ENCODE measurements at regions not wholly inside any gene's neighbourhood (a gene's known extent, or its start where the extent isn't known, plus 50 kb on each side); places are given as distances from the start of the nearest gene placed in this dataset.

GRCh38 chr18:44625386-44625785, 55.3 kb upstream of the SETBP1 start:
- ChIA-PET CTCF (interaction anchor here (0.6 to 1.4 kb wide), 2 partner anchors 46 to 955 kb away, joined by 3 to 5 read pairs; no protein-coding TSS in a partner anchor), POLR2A (no interaction called here)
- Histone ChIP-seq H3K36me3 (ENCODE audit: control insufficient read depth in 2 of 2, insufficient read depth in 1 of 2, low read length in 2 of 2) (no peaks in the 10 kb centered on the region), H3K27ac (ENCODE audit: extremely low read depth, low read depth, low read length) (no peak overlapping the region), H3K9me3 (ENCODE audit: control insufficient read depth, insufficient read depth, low read depth, low read length) (no peaks in the 10 kb centered on the region), H3K4me3 (ENCODE audit: low read depth, low read length) (no peak overlapping the region), H3K4me1 (ENCODE audit: control insufficient read depth, insufficient read depth, low read length) (no peaks in the 10 kb centered on the region)
- TF ChIP-seq ZNF610 (tag by site-specific recombination; IDR thresholded peaks at IDR 0.05; ENCODE audit: borderline replicate concordance) (no peak), ZFP3 (tag by site-specific recombination; IDR thresholded peaks at IDR 0.05; ENCODE audit: low read depth) (no peak)

DNA sequence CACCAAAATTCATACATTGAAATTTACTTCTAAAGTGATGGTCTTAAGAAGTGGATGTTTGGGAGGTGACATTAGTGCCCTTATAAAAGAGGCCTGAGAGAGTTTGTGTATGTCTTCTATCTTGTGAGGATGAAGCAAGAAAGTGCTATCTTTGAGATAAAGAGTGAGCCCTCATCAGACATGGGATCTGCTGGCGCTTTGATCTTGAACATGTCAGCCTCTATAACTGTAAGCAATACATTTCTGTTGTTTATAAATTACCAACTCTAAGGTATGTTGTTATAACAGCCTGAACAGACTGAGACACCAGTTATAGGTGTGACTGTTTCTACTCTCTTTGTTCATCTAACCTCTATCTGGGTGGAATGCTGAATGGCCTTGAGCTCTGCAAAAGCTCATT, 54.5 kb upstream of the SETBP1 start:
- TF ChIP-seq, protein P1, sequence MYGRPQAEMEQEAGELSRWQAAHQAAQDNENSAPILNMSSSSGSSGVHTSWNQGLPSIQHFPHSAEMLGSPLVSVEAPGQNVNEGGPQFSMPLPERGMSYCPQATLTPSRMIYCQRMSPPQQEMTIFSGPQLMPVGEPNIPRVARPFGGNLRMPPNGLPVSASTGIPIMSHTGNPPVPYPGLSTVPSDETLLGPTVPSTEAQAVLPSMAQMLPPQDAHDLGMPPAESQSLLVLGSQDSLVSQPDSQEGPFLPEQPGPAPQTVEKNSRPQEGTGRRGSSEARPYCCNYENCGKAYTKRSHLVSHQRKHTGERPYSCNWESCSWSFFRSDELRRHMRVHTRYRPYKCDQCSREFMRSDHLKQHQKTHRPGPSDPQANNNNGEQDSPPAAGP (tag by site-specific recombination; IDR thresholded peaks at IDR 0.05), result no peak
- TF ChIP-seq SP2 (tag by site-specific recombination; IDR thresholded peaks at IDR 0.05) (no peak), ZNF146 (tag by site-specific recombination; IDR thresholded peaks at IDR 0.05) (no peak), ZNF621 (tag by site-specific recombination; IDR thresholded peaks at IDR 0.05) (no peak), TSHZ1 (tag by site-specific recombination; IDR thresholded peaks at IDR 0.05; ENCODE audit: borderline replicate concordance) (no peak), ZNF2 (tag by site-specific recombination; IDR thresholded peaks at IDR 0.05) (no peak), ZNF585B (tag by site-specific recombination; IDR thresholded peaks at IDR 0.05) (no peak), ZNF747 (tag by site-specific recombination; IDR thresholded peaks at IDR 0.05) (no peak)
- Histone ChIP-seq H3K9me3 (ENCODE audit: control insufficient read depth, insufficient read depth, low read depth, low read length) (no peaks in the 10 kb centered on the region), H3K4me3 (ENCODE audit: low read depth, low read length) (no peak overlapping the region), H3K4me1 (ENCODE audit: control insufficient read depth, insufficient read depth, low read length) (no peaks in the 10 kb centered on the region), H3K27ac (ENCODE audit: extremely low read depth, low read depth, low read length) (no peak overlapping the region), H3K36me3 (ENCODE audit: control insufficient read depth in 2 of 2, insufficient read depth in 1 of 2, low read length in 2 of 2) (no peaks in the 10 kb centered on the region)
- ChIA-PET POLR2A (no interaction called here), CTCF (no interaction called here)

GRCh38 chr18:44626807-44627206, 53.9 kb upstream of the SETBP1 start:
- TF ChIP-seq ZNF558 (tag by site-specific recombination; IDR thresholded peaks at IDR 0.05), result no peak
- no peak for TF ChIP-seq ZNF626 (tag by site-specific recombination; IDR thresholded peaks at IDR 0.05)
- Histone ChIP-seq H3K4me1 (ENCODE audit: control insufficient read depth, insufficient read depth, low read length) (no peaks in the 10 kb centered on the region), H3K9me3 (ENCODE audit: control insufficient read depth, insufficient read depth, low read depth, low read length) (no peaks in the 10 kb centered on the region), H3K27ac (ENCODE audit: extremely low read depth, low read depth, low read length) (no peak overlapping the region), H3K4me3 (ENCODE audit: low read depth, low read length) (no peak overlapping the region), H3K36me3 (ENCODE audit: control insufficient read depth in 2 of 2, insufficient read depth in 1 of 2, low read length in 2 of 2) (no peaks in the 10 kb centered on the region)
- ChIA-PET POLR2A (no interaction called here), CTCF (interaction anchor here (0.5 to 0.9 kb wide), 2 partner anchors 20 to 29 kb away, joined by 3 read pairs; no protein-coding TSS in a partner anchor)

GRCh38 chr18:44627280-44627679, 53.4 kb upstream of the SETBP1 start:
- CTCF ChIA-PET, result interaction anchor here (0.5 to 0.9 kb wide), 2 partner anchors 19 to 29 kb away, joined by 3 read pairs; no protein-coding TSS in a partner anchor

More at GRCh38 chr18:44627280-44627679, 53.4 kb upstream of the SETBP1 start:
- Histone ChIP-seq H3K4me3 (ENCODE audit: low read depth, low read length) (no peak overlapping the region), H3K4me1 (ENCODE audit: control insufficient read depth, insufficient read depth, low read length) (no peaks in the 10 kb centered on the region), H3K27ac (ENCODE audit: extremely low read depth, low read depth, low read length) (no peak overlapping the region), H3K36me3 (ENCODE audit: control insufficient read depth in 2 of 2, insufficient read depth in 1 of 2, low read length in 2 of 2) (no peaks in the 10 kb centered on the region), H3K9me3 (ENCODE audit: control insufficient read depth, insufficient read depth, low read depth, low read length) (no peaks in the 10 kb centered on the region)
- TF ChIP-seq PRDM1 (tag by site-specific recombination; IDR thresholded peaks at IDR 0.05) (0 out of 2 replicates have a peak, but pooled peaks have one; percentile 29), ZNF10 (tag by site-specific recombination; IDR thresholded peaks at IDR 0.05) (no peak)
- POLR2A ChIA-PET, result no interaction called here

Data from HEK293 (cell line).